ENCODE measurements at regions not wholly inside any gene's neighbourhood (a gene's known extent, or its start where the extent isn't known, plus 50 kb on each side); places are given as distances from the start of the nearest gene placed in this dataset.

DNA sequence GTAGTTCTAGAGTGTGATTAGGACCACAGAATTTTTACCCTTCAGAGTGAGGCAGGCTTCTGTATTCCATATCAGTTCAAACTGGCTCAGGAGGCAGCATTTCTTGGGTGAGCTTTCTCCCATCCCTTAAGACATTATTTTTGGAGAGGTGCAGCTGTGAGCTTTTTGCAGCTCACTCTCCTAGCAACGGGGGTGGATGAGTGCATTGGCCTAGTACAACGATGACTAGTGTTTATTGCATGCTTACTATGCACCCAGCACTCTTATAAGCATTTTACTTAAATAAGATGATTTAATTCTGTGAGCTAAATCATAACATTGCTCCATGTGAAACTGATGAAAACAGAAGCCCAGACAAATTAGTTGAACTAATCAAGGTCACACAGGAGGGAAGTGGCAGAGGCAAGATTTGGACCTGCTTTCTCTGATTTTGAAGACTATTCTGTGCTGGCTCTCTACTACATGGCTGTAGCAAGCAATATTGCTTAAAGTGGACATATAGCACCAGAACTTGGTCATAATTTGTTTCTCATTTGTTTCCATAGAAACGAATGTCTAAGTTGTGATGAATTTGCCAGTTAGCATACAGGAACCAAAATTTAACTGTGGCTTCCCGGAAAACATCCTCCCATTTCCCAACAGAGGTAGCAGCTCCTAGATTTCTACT is 372.1 kb upstream of the RIOK2 start:
- H3K4me1 Mint-ChIP-seq (ENCODE audit: low read depth) = peaks cover 34% of the 10 kb centered on the region
- H3K36me3 Mint-ChIP-seq (ENCODE audit: low read depth) = no peaks in the 10 kb centered on the region
- H3K27ac Mint-ChIP-seq = peak overlapping the region; percentile 87
- TF ChIP-seq, protein P1, sequence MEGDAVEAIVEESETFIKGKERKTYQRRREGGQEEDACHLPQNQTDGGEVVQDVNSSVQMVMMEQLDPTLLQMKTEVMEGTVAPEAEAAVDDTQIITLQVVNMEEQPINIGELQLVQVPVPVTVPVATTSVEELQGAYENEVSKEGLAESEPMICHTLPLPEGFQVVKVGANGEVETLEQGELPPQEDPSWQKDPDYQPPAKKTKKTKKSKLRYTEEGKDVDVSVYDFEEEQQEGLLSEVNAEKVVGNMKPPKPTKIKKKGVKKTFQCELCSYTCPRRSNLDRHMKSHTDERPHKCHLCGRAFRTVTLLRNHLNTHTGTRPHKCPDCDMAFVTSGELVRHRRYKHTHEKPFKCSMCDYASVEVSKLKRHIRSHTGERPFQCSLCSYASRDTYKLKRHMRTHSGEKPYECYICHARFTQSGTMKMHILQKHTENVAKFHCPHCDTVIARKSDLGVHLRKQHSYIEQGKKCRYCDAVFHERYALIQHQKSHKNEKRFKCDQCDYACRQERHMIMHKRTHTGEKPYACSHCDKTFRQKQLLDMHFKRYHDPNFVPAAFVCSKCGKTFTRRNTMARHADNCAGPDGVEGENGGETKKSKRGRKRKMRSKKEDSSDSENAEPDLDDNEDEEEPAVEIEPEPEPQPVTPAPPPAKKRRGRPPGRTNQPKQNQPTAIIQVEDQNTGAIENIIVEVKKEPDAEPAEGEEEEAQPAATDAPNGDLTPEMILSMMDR (IDR thresholded peaks at IDR 0.05) = no peak
- H3K27me3 Mint-ChIP-seq (ENCODE audit: insufficient read depth) = peaks cover 1% of the 10 kb centered on the region; the same call in 1 of the 2 replicates
- DNase-seq = peak; percentile 54
- no peaks in the 10 kb centered on the region for H3K9me3 Mint-ChIP-seq
- peak overlapping the region; percentile 35; the same call in 1 of the 2 replicates for H3K4me3 Mint-ChIP-seq

GRCh38 chr5:97555644-97555981 is 372.6 kb upstream of the RIOK2 start:
- H3K36me3 Mint-ChIP-seq (ENCODE audit: low read depth) = no peaks in the 10 kb centered on the region
- peak overlapping the region; percentile 35; the same call in 1 of the 2 replicates for H3K4me3 Mint-ChIP-seq
- H3K27me3 Mint-ChIP-seq (ENCODE audit: insufficient read depth) = peaks cover 1% of the 10 kb centered on the region; the same call in 1 of the 2 replicates
- H3K27ac Mint-ChIP-seq = peak overlapping the region; percentile 87
- H3K9me3 Mint-ChIP-seq = no peaks in the 10 kb centered on the region
- DNase-seq = no peak
- peaks cover 33% of the 10 kb centered on the region for H3K4me1 Mint-ChIP-seq (ENCODE audit: low read depth)
- TF ChIP-seq, protein P1 (IDR thresholded peaks at IDR 0.05) = no peak

DNA sequence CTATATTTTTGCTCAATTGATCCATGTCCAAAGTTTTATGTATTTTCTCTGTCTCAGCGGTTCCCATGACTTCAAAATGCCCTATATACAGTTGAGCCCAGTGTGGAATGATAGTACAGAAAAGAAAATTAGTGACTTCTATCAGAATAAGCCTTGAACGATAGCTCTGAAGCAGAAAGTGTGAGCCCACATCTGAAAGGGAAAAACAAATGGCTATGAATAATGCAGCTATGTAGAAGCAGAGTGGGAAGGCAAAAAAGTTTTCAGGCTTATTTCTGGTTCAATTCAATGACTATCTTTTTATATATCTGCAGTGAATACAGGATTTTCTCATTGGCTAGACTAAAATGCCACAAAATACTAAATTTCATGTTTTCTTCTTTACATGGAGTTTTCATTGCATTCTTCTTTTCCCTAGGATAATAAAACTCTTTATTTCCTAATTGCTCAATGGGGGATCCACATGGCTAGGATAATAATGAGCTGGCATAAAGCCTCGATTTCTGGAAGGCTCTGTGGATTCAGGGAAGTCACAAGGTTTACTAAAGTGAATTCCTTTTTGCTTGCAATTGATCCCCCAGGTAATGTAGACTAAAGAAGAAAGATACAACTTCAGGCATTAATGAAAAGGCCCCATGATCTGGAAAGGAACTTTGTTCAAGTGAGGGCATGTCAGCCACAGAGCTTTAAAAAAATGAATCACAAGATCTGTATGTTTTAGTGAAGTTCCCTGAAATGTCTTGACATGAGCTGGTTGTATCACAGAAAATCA is 377.0 kb upstream of the RIOK2 start:
- Mint-ChIP-seq H3K4me1 (ENCODE audit: low read depth) (peaks cover 16% of the 10 kb centered on the region), H3K9me3 (no peaks in the 10 kb centered on the region), H3K36me3 (ENCODE audit: low read depth) (no peaks in the 10 kb centered on the region), H3K27me3 (ENCODE audit: insufficient read depth) (peaks cover 1% of the 10 kb centered on the region; the same call in 1 of the 2 replicates), H3K4me3 (no peak overlapping the region), H3K27ac (no peak overlapping the region)
- no peak for DNase-seq
- TF ChIP-seq, protein P1 (IDR thresholded peaks at IDR 0.05) = no peak

GRCh38 chr5:97560599-97560993 is 377.5 kb upstream of the RIOK2 start:
- peaks cover 10% of the 10 kb centered on the region for H3K4me1 Mint-ChIP-seq (ENCODE audit: low read depth)
- no peaks in the 10 kb centered on the region for H3K9me3 Mint-ChIP-seq
- TF ChIP-seq, protein P1 (IDR thresholded peaks at IDR 0.05) = no peak
- H3K36me3 Mint-ChIP-seq (ENCODE audit: low read depth) = no peaks in the 10 kb centered on the region
- peaks cover 1% of the 10 kb centered on the region; the same call in 1 of the 2 replicates for H3K27me3 Mint-ChIP-seq (ENCODE audit: insufficient read depth)
- no peak overlapping the region for H3K4me3 Mint-ChIP-seq
- no peak for DNase-seq
- no peak overlapping the region for H3K27ac Mint-ChIP-seq

- Mint-ChIP-seq H3K36me3 (ENCODE audit: low read depth) (no peaks in the 10 kb centered on the region), H3K4me1 (ENCODE audit: low read depth) (0 out of 2 replicates have a peak, but pooled peaks cover 5% of the 10 kb centered on the region), H3K9me3 (peaks cover 12% of the 10 kb centered on the region), H3K4me3 (no peak overlapping the region), H3K27ac (no peak overlapping the region), H3K27me3 (ENCODE audit: insufficient read depth) (peaks cover 1% of the 10 kb centered on the region; the same call in 1 of the 2 replicates)
- no peak for DNase-seq
- TF ChIP-seq, protein P1 (IDR thresholded peaks at IDR 0.05) = no peak
These were observed 380.1 kb upstream of the RIOK2 start for GRCh38 chr5:97563050-97563657.

All from HFFc6 (cell line).